Neural progenitor cell (in vitro differentiated cells): ENCODE measurements at regions not wholly inside any gene's neighbourhood (a gene's known extent, or its start where the extent isn't known, plus 50 kb on each side); places are given as distances from the start of the nearest gene placed in this dataset.

Experiments
- DNase-seq: peaks from one replicate; pipeline ENCODE4 v3.0.0-alpha.2; 2016; ENCODE audit warnings: low spot score
- H2AFZ ChIP-seq: fragments of 200-600 bp; sonication (generic); replicated peaks from 2 replicates; pipeline ENCODE4 v1.6.1; 2016; ENCODE audit warnings: antibody characterized with exemption
- H3F3A ChIP-seq: fragments of 200-600 bp; sonication (generic); 2 replicates; pipeline ENCODE4 v1.6.1; 2016; ENCODE audit warnings: antibody characterized with exemption, low read depth
- H3K27ac ChIP-seq: fragments of 200-600 bp; sonication (generic); 2 replicates; pipeline ENCODE4 v1.5.1; 2016; ENCODE audit warnings: mild to moderate bottlenecking
- H3K27me3 ChIP-seq: fragments of 200-600 bp; sonication (generic); 2 replicates; pipeline ENCODE4 v1.6.1; 2016; ENCODE audit warnings: mild to moderate bottlenecking, moderate library complexity
- H3K36me3 ChIP-seq: fragments of 200-600 bp; sonication (generic); 2 replicates; pipeline ENCODE4 v1.5.1; 2016
- H3K4me1 ChIP-seq: fragments of 200-600 bp; sonication (generic); 2 replicates; pipeline ENCODE4 v1.6.1; 2016; ENCODE audit warnings: mixed run types
- H3K4me2 ChIP-seq: fragments of 200-600 bp; sonication (generic); 2 replicates; pipeline ENCODE4 v1.6.1; 2016
- H3K4me3 ChIP-seq: fragments of 200-600 bp; sonication (generic); 2 replicates; pipeline ENCODE4 v1.5.1; 2016
- H3K79me2 ChIP-seq: fragments of 200-600 bp; sonication (generic); 2 replicates; pipeline ENCODE4 v1.6.1; 2016; ENCODE audit warnings: low read depth
- H3K9ac ChIP-seq: fragments of 200-600 bp; sonication (generic); 2 replicates; pipeline ENCODE4 v1.6.1; 2016
- H3K9me3 ChIP-seq: fragments of 200-600 bp; sonication (generic); 2 replicates; pipeline ENCODE4 v1.5.1; 2016; ENCODE audit warnings: low read depth
- H4K20me1 ChIP-seq: fragments of 200-600 bp; sonication (generic); 2 replicates; pipeline ENCODE4 v1.6.1; 2016; ENCODE audit warnings: low read depth
- H3K27ac Mint-ChIP-seq: 3 replicates; pipeline ENCODE4 v1.8.0; 2021; ENCODE audit warnings: mixed read lengths
- H3K27me3 Mint-ChIP-seq: 2 replicates; pipeline ENCODE4 v1.8.0; 2022; ENCODE audit warnings: low read depth, mild to moderate bottlenecking, inconsistent platforms, moderate library complexity, mixed read lengths; ENCODE audit not compliant: insufficient read depth
- H3K36me3 Mint-ChIP-seq: 3 replicates; pipeline ENCODE4 v1.8.0; 2021; ENCODE audit warnings: mixed read lengths
- H3K4me1 Mint-ChIP-seq: 3 replicates; pipeline ENCODE4 v1.8.0; 2021; ENCODE audit warnings: mixed read lengths
- H3K4me3 Mint-ChIP-seq: 3 replicates; pipeline ENCODE4 v1.8.0; 2021; ENCODE audit warnings: mild to moderate bottlenecking, moderate library complexity, mixed read lengths
- H3K9me3 Mint-ChIP-seq: 3 replicates; pipeline ENCODE4 v1.8.0; 2020; ENCODE audit warnings: mixed read lengths
- CTCF ChIP-seq: fragments of 200-600 bp; sonication (generic); IDR thresholded peaks from 2 replicates; pipeline ENCODE4 v1.5.1; 2017; ENCODE audit warnings: antibody characterized with exemption, mild to moderate bottlenecking
- EZH2 ChIP-seq: fragments of 200-600 bp; sonication (generic); IDR thresholded peaks from 2 replicates; pipeline ENCODE4 v1.6.1; 2017; ENCODE audit warnings: antibody characterized with exemption, mild to moderate bottlenecking, moderate library complexity
- EZH2phosphoT487 ChIP-seq: fragments of 200-600 bp; sonication (generic); IDR thresholded peaks from 2 replicates; pipeline ENCODE4 v1.6.1; 2017; ENCODE audit warnings: antibody characterized with exemption

- H3F3A ChIP-seq: peaks cover 11% of the 10 kb centered on the region
- Mint-ChIP-seq H3K36me3 (no peaks in the 10 kb centered on the region), H3K4me1 (no peaks in the 10 kb centered on the region), H3K27ac (no peak overlapping the region), H3K4me3 (no peak overlapping the region), H3K9me3 (peaks cover 2% of the 10 kb centered on the region), H3K27me3 (peaks cover 5% of the 10 kb centered on the region)
- TF ChIP-seq EZH2phosphoT487 (no peak), EZH2 (no peak), CTCF (no peak)
- no peaks in the 10 kb centered on the region for H3K27me3 ChIP-seq
- H3K36me3 ChIP-seq: no peaks in the 10 kb centered on the region
- no peaks in the 10 kb centered on the region for H3K4me1 ChIP-seq
- no peaks in the 10 kb centered on the region for H3K79me2 ChIP-seq
- H3K4me2 ChIP-seq: no peak overlapping the region
- H3K27ac ChIP-seq: no peak overlapping the region
- no peak overlapping the region for H2AFZ ChIP-seq
- H4K20me1 ChIP-seq: no peaks in the 10 kb centered on the region
- DNase-seq: no peak
- H3K4me3 ChIP-seq: no peak overlapping the region
- no peaks in the 10 kb centered on the region for H3K9me3 ChIP-seq
- H3K9ac ChIP-seq: no peak overlapping the region
Observed at GRCh38 chr10:47182934-47183703, 116.9 kb upstream of the GDF10 start.

GRCh38 chr10:47183704-47184041 is 116.3 kb upstream of the GDF10 start:
- no peak for TF ChIP-seq EZH2phosphoT487
- no peak for TF ChIP-seq EZH2
- no peak for DNase-seq
- Mint-ChIP-seq H3K27me3 (peaks cover 5% of the 10 kb centered on the region), H3K9me3 (peaks cover 2% of the 10 kb centered on the region), H3K36me3 (no peaks in the 10 kb centered on the region), H3K27ac (no peak overlapping the region), H3K4me3 (no peak overlapping the region), H3K4me1 (no peaks in the 10 kb centered on the region)
- H3K36me3 ChIP-seq: no peaks in the 10 kb centered on the region
- no peak overlapping the region for H2AFZ ChIP-seq
- H3K4me1 ChIP-seq: no peaks in the 10 kb centered on the region
- no peak overlapping the region for H3K4me2 ChIP-seq
- no peak overlapping the region for H3K9ac ChIP-seq
- no peaks in the 10 kb centered on the region for H4K20me1 ChIP-seq
- H3K79me2 ChIP-seq: no peaks in the 10 kb centered on the region
- no peaks in the 10 kb centered on the region for H3K27me3 ChIP-seq
- H3K4me3 ChIP-seq: no peak overlapping the region
- no peaks in the 10 kb centered on the region for H3K9me3 ChIP-seq
- H3F3A ChIP-seq: peaks cover 11% of the 10 kb centered on the region
- no peak overlapping the region for H3K27ac ChIP-seq

- peaks cover 10% of the 10 kb centered on the region for H3F3A ChIP-seq
Observed at GRCh38 chr10:47184273-47184672, 115.7 kb upstream of the GDF10 start.

More at GRCh38 chr10:47184273-47184672, 115.7 kb upstream of the GDF10 start:
- Histone ChIP-seq H3K9me3 (no peaks in the 10 kb centered on the region), H4K20me1 (no peaks in the 10 kb centered on the region), H2AFZ (no peak overlapping the region), H3K9ac (no peak overlapping the region), H3K27ac (no peak overlapping the region), H3K27me3 (no peaks in the 10 kb centered on the region), H3K36me3 (no peaks in the 10 kb centered on the region), H3K4me1 (no peaks in the 10 kb centered on the region), H3K79me2 (no peaks in the 10 kb centered on the region), H3K4me3 (no peak overlapping the region), H3K4me2 (no peak overlapping the region)
- Mint-ChIP-seq H3K4me3 (no peak overlapping the region), H3K27me3 (peaks cover 5% of the 10 kb centered on the region), H3K27ac (no peak overlapping the region), H3K36me3 (no peaks in the 10 kb centered on the region), H3K9me3 (peaks cover 2% of the 10 kb centered on the region), H3K4me1 (no peaks in the 10 kb centered on the region)
- no peak for TF ChIP-seq EZH2
- no peak for TF ChIP-seq CTCF
- TF ChIP-seq EZH2phosphoT487: no peak
- DNase-seq: no peak
